Trophoblast cell (in vitro differentiated cells and primary cell): ENCODE measurements at regions not wholly inside any gene's neighbourhood (a gene's known extent, or its start where the extent isn't known, plus 50 kb on each side); places are given as distances from the start of the nearest gene placed in this dataset.

Experiments used
- DNase-seq, 2 donors: peaks; one replicate each; pipeline ENCODE4 v3.0.0-alpha.2; 2016
- H2AFZ ChIP-seq: 2 replicates; pipeline ENCODE4 v1.6.1; 2013; ENCODE audit warnings: low read length, moderate library complexity, mild to moderate bottlenecking; ENCODE audit not compliant: insufficient read depth, poor library complexity
- H2AK5ac ChIP-seq: 2 replicates; pipeline ENCODE4 v1.6.1; 2013; ENCODE audit warnings: mild to moderate bottlenecking, low read length
- H2BK120ac ChIP-seq: 2 replicates; pipeline ENCODE4 v1.6.1; 2013; ENCODE audit warnings: low read length, mild to moderate bottlenecking, moderate library complexity; ENCODE audit not compliant: insufficient read depth, poor library complexity
- H2BK12ac ChIP-seq: 2 replicates; pipeline ENCODE4 v1.6.1; 2013; ENCODE audit warnings: mild to moderate bottlenecking, low read length, moderate library complexity
- H2BK5ac ChIP-seq: 2 replicates; pipeline ENCODE4 v1.6.1; 2013; ENCODE audit warnings: low read length, low read depth, moderate library complexity, mild to moderate bottlenecking; ENCODE audit not compliant: poor library complexity
- H3K14ac ChIP-seq: 2 replicates; pipeline ENCODE4 v1.6.1; 2013; ENCODE audit warnings: mild to moderate bottlenecking, low read length
- H3K18ac ChIP-seq: 2 replicates; pipeline ENCODE4 v1.6.1; 2013; ENCODE audit warnings: mild to moderate bottlenecking, low read length
- H3K23ac ChIP-seq: 2 replicates; pipeline ENCODE4 v1.6.1; 2013; ENCODE audit warnings: low read length
- H3K27ac ChIP-seq: 2 replicates; pipeline ENCODE4 v1.5.1; 2013; ENCODE audit warnings: low read depth, mild to moderate bottlenecking, inconsistent platforms, low read length, moderate library complexity
- H3K27me3 ChIP-seq: 2 replicates; pipeline ENCODE4 v1.6.1; 2013; ENCODE audit warnings: inconsistent platforms, mild to moderate bottlenecking, low read length, moderate library complexity; ENCODE audit not compliant: insufficient read depth
- H3K36me3 ChIP-seq, 2 experiments: 1 replicate in 1 of 2; 2 replicates in 1 of 2; pipeline ENCODE4 v1.6.1; 2013; ENCODE audit warnings: low read length in 2 of 2, mild to moderate bottlenecking in 2 of 2, moderate library complexity in 1 of 2; ENCODE audit not compliant: insufficient read depth in 2 of 2, control insufficient read depth in 1 of 2
- H3K4ac ChIP-seq: 2 replicates; pipeline ENCODE4 v1.6.1; 2013; ENCODE audit warnings: low read depth, mild to moderate bottlenecking, low read length, moderate library complexity
- H3K4me1 ChIP-seq, 2 experiments: 1 replicate in 1 of 2; 2 replicates in 1 of 2; pipeline ENCODE4 v1.6.1; 2013; ENCODE audit warnings: low read length in 2 of 2, mild to moderate bottlenecking in 2 of 2, moderate library complexity in 1 of 2; ENCODE audit not compliant: insufficient read depth in 2 of 2, control insufficient read depth in 1 of 2
- H3K4me2 ChIP-seq: 2 replicates; pipeline ENCODE4 v1.6.1; 2013; ENCODE audit warnings: inconsistent platforms, mild to moderate bottlenecking, low read length, moderate library complexity
- H3K4me3 ChIP-seq: 2 replicates; pipeline ENCODE4 v1.5.1; 2013; ENCODE audit warnings: mild to moderate bottlenecking, low read depth, low read length, inconsistent platforms
- H3K79me1 ChIP-seq: one replicate; pipeline ENCODE4 v1.6.1; 2013; ENCODE audit warnings: low read length
- H3K79me2 ChIP-seq: 2 replicates; pipeline ENCODE4 v1.6.1; 2013; ENCODE audit warnings: low read length, mild to moderate bottlenecking; ENCODE audit not compliant: control insufficient read depth, insufficient read depth, poor library complexity
- H3K9ac ChIP-seq: 2 replicates; pipeline ENCODE4 v1.6.1; 2013; ENCODE audit warnings: mild to moderate bottlenecking, low read length
- H3K9me3 ChIP-seq: 2 replicates; pipeline ENCODE4 v1.6.1; 2013; ENCODE audit warnings: low read depth, mild to moderate bottlenecking, control low read depth, inconsistent platforms, low read length; ENCODE audit not compliant: insufficient read depth
- H4K12ac ChIP-seq: 2 replicates; pipeline ENCODE4 v1.6.1; 2013; ENCODE audit warnings: low read depth, mild to moderate bottlenecking, low read length, moderate library complexity
- H4K8ac ChIP-seq: 2 replicates; pipeline ENCODE4 v1.6.1; 2013; ENCODE audit warnings: low read depth, mild to moderate bottlenecking, low read length, moderate library complexity
- H4K91ac ChIP-seq: one replicate; pipeline ENCODE4 v1.6.1; 2013; ENCODE audit warnings: low read depth, mild to moderate bottlenecking, low read length, moderate library complexity
- WGBS: extraction: QIAGEN DNeasy Blood & Tissue Kit; methylation state at CpG from one replicate; pipeline ENCODE4 v1.1.7; 2013; ENCODE audit warnings: missing lambda C conversion rate; ENCODE audit not compliant: insufficient read length, insufficient coverage; ENCODE audit errors: extremely low coverage; 5-methylcytosine and 5-hydroxymethylcytosine counted together

DNA sequence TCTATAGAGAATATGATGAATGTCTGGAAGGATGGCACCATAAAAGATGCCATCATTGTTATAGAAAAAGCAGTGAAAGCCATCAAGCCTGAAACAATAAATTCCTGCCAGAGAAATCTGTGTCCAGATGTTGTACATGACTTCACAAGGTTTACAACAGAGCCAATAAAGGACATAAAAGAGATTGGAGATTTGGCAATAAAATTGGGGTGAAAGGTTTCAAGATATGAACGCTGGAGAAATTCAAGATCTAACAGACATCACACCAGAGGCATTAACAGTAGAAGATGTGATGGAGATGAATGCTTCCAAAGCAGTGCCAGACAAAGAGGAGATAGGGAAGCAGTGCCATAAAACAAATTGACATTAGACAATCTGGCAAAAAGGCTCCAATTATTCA lies 518.8 kb upstream of the ACVR2A start:
- Histone ChIP-seq H3K14ac (no peak overlapping the region), H2AK5ac (no peak overlapping the region), H3K4me1 (no peaks in the 10 kb centered on the region), H3K4me3 (no peak overlapping the region), H3K27ac (no peak overlapping the region), H2AFZ (no peak overlapping the region), H4K12ac (no peak overlapping the region), H2BK120ac (no peak overlapping the region), H3K9ac (no peak overlapping the region), H3K4ac (no peak overlapping the region), H2BK12ac (no peak overlapping the region), H3K79me1 (no peaks in the 10 kb centered on the region), H3K4me2 (no peak overlapping the region), H3K18ac (no peak overlapping the region), H3K79me2 (no peaks in the 10 kb centered on the region), H4K91ac (no peak overlapping the region), H2BK5ac (no peak overlapping the region), H3K23ac (no peak overlapping the region), H3K36me3 (peaks cover 0 to 3% of the 10 kb centered on the region in 2 experiments), H4K8ac (no peak overlapping the region), H3K27me3 (no peaks in the 10 kb centered on the region), H3K9me3 (peaks cover 6% of the 10 kb centered on the region)
- no CpG with 5 or more reads among the region's 1 CpG for WGBS
- no peak for DNase-seq

DNA sequence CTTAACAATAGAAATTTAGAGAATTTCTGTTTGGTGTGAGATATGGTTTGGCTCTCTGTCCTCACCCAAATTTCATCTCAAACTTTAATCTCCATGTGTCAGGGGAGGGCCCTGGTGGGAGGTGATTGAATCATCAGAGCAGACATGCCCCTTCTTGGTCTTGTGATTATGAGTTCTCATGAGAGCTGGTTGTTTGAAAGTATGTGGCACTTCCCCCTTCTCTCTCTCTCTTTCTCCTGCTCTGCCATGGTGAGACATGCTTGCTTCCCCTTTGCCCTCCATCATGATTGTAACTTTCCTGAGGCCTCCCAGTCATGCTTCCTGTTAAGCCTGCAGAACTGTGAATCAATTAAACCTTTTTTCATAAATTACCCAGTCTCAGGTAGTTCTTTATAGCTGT lies 524.7 kb upstream of the ACVR2A start:
- Histone ChIP-seq H2AFZ (no peak overlapping the region), H3K27ac (no peak overlapping the region), H4K8ac (no peak overlapping the region), H4K12ac (no peak overlapping the region), H3K4me2 (no peak overlapping the region), H3K18ac (no peak overlapping the region), H3K79me2 (no peaks in the 10 kb centered on the region), H3K36me3 (peaks cover 0 to 3% of the 10 kb centered on the region in 2 experiments), H2BK12ac (no peak overlapping the region), H2AK5ac (no peak overlapping the region), H3K27me3 (no peaks in the 10 kb centered on the region), H2BK120ac (no peak overlapping the region), H4K91ac (no peak overlapping the region), H3K4me1 (no peaks in the 10 kb centered on the region), H3K9me3 (peaks cover 15% of the 10 kb centered on the region), H3K14ac (no peak overlapping the region), H2BK5ac (no peak overlapping the region), H3K79me1 (no peaks in the 10 kb centered on the region), H3K4me3 (no peak overlapping the region), H3K9ac (no peak overlapping the region), H3K23ac (no peak overlapping the region), H3K4ac (no peak overlapping the region)
- no peak for DNase-seq

GRCh38 chr2:147311058-147311430 lies 533.8 kb upstream of the ACVR2A start:
- no peak overlapping the region for H3K23ac ChIP-seq
- H2BK120ac ChIP-seq = no peak overlapping the region
- no peaks in the 10 kb centered on the region for H3K79me2 ChIP-seq
- no peak for DNase-seq
- no peak overlapping the region for H3K4me2 ChIP-seq
- no peak overlapping the region for H3K4ac ChIP-seq
- no peak overlapping the region for H3K14ac ChIP-seq
- no peak overlapping the region for H2BK5ac ChIP-seq
- H3K36me3 ChIP-seq = no peaks in the 10 kb centered on the region
- no peak overlapping the region for H4K12ac ChIP-seq
- no peak overlapping the region for H3K27ac ChIP-seq
- H2BK12ac ChIP-seq = no peak overlapping the region
- no peak overlapping the region for H3K9ac ChIP-seq
- no CpG with 5 or more reads among the region's 3 CpGs for WGBS
- H3K18ac ChIP-seq = no peak overlapping the region
- H3K27me3 ChIP-seq = no peaks in the 10 kb centered on the region
- H3K4me3 ChIP-seq = no peak overlapping the region
- no peak overlapping the region for H4K8ac ChIP-seq
- H4K91ac ChIP-seq = no peak overlapping the region
- no peak overlapping the region for H2AK5ac ChIP-seq
- H3K4me1 ChIP-seq = no peaks in the 10 kb centered on the region
- H3K79me1 ChIP-seq = no peaks in the 10 kb centered on the region
- no peaks in the 10 kb centered on the region for H3K9me3 ChIP-seq
- no peak overlapping the region for H2AFZ ChIP-seq

DNA sequence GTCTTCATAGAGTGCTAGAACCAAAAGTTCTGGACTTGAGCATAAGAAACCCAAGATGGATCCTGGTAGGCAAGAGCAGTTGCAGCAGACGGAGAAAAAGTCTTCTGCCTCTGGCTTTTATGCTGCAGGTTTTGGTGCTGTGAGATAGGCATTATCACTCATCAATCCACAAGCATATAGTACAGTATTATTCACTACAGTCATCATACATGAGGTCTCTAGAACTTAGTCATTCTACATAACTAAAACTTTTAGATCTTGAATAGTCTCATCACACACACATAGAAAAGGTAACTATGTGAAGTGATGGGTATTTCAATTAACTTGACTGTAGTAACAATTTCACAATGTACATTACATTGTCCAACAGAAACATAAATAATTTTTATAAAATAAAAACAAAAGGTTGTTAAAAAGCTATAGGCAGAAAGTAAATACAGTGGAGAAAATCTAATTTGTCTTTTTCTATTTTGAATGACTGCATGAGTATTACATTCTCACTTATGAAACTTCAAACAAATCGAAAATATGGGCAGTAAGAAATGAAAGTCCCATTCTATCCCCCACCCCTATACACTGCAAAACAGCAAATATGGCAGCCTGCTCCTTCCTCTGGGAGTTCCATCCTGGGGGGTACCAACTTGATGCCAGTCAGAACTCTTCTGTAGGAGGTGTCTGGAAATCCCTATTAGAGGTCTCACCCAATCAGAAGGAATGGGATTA lies 534.3 kb upstream of the ACVR2A start:
- Histone ChIP-seq H3K14ac (no peak overlapping the region), H2BK120ac (no peak overlapping the region), H3K36me3 (no peaks in the 10 kb centered on the region), H3K79me1 (no peaks in the 10 kb centered on the region), H3K4me3 (no peak overlapping the region), H3K9me3 (no peaks in the 10 kb centered on the region), H3K9ac (no peak overlapping the region), H2AFZ (no peak overlapping the region), H3K4me1 (no peaks in the 10 kb centered on the region), H3K23ac (no peak overlapping the region), H3K79me2 (no peaks in the 10 kb centered on the region), H4K12ac (no peak overlapping the region), H2BK12ac (no peak overlapping the region), H4K91ac (no peak overlapping the region), H3K27ac (no peak overlapping the region), H2AK5ac (no peak overlapping the region), H3K4me2 (no peak overlapping the region), H3K4ac (no peak overlapping the region), H3K27me3 (no peaks in the 10 kb centered on the region), H2BK5ac (no peak overlapping the region), H3K18ac (no peak overlapping the region), H4K8ac (no peak overlapping the region)
- no CpG with 5 or more reads among the region's 2 CpGs for WGBS
- DNase-seq = no peak
